Natural killer cell (primary cell): ENCODE measurements at regions not wholly inside any gene's neighbourhood (a gene's known extent, or its start where the extent isn't known, plus 50 kb on each side); places are given as distances from the start of the nearest gene placed in this dataset.

ENCODE experiments used
- ATAC-seq, 3 donors: fragments of 150-1000 bp in 2 of 3; fragments of 200-7000 bp in 1 of 3; cut with Tn5 transposase; 1 replicate in 1 of 3; 2 replicates in 2 of 3; pipeline ENCODE4 v1.10.0; 2021; ENCODE audit warnings: mild to moderate bottlenecking in 2 of 3, moderate library complexity in 2 of 3
- DNase-seq, 2 donors: peaks; one replicate each; pipeline versions ENCODE4 v3.0.0 to v3.0.0-alpha.2; 2013 to 2021; ENCODE audit warnings: mixed read lengths in 1 of 2
- H3K27ac ChIP-seq: one replicate; pipeline ENCODE4 v1.5.1; 2013; ENCODE audit warnings: mild to moderate bottlenecking, low read length
- H3K27me3 ChIP-seq: one replicate; pipeline ENCODE4 v1.6.1; 2013; ENCODE audit warnings: low read length; ENCODE audit not compliant: control insufficient read depth, insufficient read depth
- H3K36me3 ChIP-seq: one replicate; pipeline ENCODE4 v1.6.1; 2013; ENCODE audit warnings: low read length; ENCODE audit not compliant: control insufficient read depth, insufficient read depth
- H3K4me1 ChIP-seq: one replicate; pipeline ENCODE4 v1.6.1; 2013; ENCODE audit warnings: low read length; ENCODE audit not compliant: control insufficient read depth, insufficient read depth
- H3K4me3 ChIP-seq: one replicate; pipeline ENCODE4 v1.5.1; 2013; ENCODE audit warnings: low read length
- H3K9me3 ChIP-seq: one replicate; pipeline ENCODE4 v1.6.1; 2013; ENCODE audit warnings: low read length; ENCODE audit not compliant: control insufficient read depth, insufficient read depth
- H3K27ac Mint-ChIP-seq, 2 donors: one replicate each; pipeline ENCODE4 v1.8.0; 2022; ENCODE audit warnings: mild to moderate bottlenecking in 2 of 2, mixed read lengths in 2 of 2, moderate library complexity in 1 of 2
- H3K27me3 Mint-ChIP-seq, 2 donors: one replicate each; pipeline ENCODE4 v1.8.0; 2022; ENCODE audit warnings: low read depth in 2 of 2, mixed read lengths in 2 of 2
- H3K36me3 Mint-ChIP-seq: one replicate; pipeline ENCODE4 v1.8.0; 2022; ENCODE audit warnings: mixed read lengths
- H3K4me1 Mint-ChIP-seq, 2 donors: one replicate each; pipeline ENCODE4 v1.8.0; 2022; ENCODE audit warnings: mixed read lengths in 2 of 2
- H3K4me3 Mint-ChIP-seq: one replicate; pipeline ENCODE4 v1.8.0; 2022; ENCODE audit warnings: mild to moderate bottlenecking, moderate library complexity, mixed read lengths
- H3K9me3 Mint-ChIP-seq, 2 donors: one replicate each; pipeline ENCODE4 v1.8.0; 2022; ENCODE audit warnings: mixed read lengths in 2 of 2
- WGBS: methylation state at CpG from one replicate; pipeline ENCODE4 v1.1.7; 2013; ENCODE audit warnings: missing lambda C conversion rate; ENCODE audit not compliant: insufficient coverage; 5-methylcytosine and 5-hydroxymethylcytosine counted together
- intact Hi-C: fragments of 100-400 bp; cut with micrococcal nuclease; formaldehyde crosslinking; loops from one replicate; pipeline ENCODE4 v1.14.2; 2022
- TF ChIP-seq, protein P1 (sequence below): fragments of 200-600 bp; IDR thresholded peaks from one replicate; pipeline ENCODE4 v1.8.0; 2022; ENCODE audit warnings: antibody characterized with exemption

- Mint-ChIP-seq H3K4me1 (no peaks in the 10 kb centered on the region), H3K9me3 (no peaks in the 10 kb centered on the region), H3K4me3 (no peak overlapping the region), H3K36me3 (no peaks in the 10 kb centered on the region), H3K27ac (no peak overlapping the region), H3K27me3 (peaks cover 0 to 3% of the 10 kb centered on the region in 2 donors)
- Histone ChIP-seq H3K4me3 (no peak overlapping the region), H3K9me3 (no peaks in the 10 kb centered on the region), H3K27ac (no peak overlapping the region), H3K36me3 (no peaks in the 10 kb centered on the region), H3K27me3 (no peaks in the 10 kb centered on the region), H3K4me1 (no peaks in the 10 kb centered on the region)
- ATAC-seq (no peak), DNase-seq (no peak)
- WGBS: 87% methylated on average over 6 of the region's 7 CpGs
- TF ChIP-seq, protein P1, sequence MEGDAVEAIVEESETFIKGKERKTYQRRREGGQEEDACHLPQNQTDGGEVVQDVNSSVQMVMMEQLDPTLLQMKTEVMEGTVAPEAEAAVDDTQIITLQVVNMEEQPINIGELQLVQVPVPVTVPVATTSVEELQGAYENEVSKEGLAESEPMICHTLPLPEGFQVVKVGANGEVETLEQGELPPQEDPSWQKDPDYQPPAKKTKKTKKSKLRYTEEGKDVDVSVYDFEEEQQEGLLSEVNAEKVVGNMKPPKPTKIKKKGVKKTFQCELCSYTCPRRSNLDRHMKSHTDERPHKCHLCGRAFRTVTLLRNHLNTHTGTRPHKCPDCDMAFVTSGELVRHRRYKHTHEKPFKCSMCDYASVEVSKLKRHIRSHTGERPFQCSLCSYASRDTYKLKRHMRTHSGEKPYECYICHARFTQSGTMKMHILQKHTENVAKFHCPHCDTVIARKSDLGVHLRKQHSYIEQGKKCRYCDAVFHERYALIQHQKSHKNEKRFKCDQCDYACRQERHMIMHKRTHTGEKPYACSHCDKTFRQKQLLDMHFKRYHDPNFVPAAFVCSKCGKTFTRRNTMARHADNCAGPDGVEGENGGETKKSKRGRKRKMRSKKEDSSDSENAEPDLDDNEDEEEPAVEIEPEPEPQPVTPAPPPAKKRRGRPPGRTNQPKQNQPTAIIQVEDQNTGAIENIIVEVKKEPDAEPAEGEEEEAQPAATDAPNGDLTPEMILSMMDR: no peak
- intact Hi-C loops: no loop called here
Measured at GRCh38 chr12:25694072-25694471, 141.0 kb upstream of the LMNTD1 start.

DNA sequence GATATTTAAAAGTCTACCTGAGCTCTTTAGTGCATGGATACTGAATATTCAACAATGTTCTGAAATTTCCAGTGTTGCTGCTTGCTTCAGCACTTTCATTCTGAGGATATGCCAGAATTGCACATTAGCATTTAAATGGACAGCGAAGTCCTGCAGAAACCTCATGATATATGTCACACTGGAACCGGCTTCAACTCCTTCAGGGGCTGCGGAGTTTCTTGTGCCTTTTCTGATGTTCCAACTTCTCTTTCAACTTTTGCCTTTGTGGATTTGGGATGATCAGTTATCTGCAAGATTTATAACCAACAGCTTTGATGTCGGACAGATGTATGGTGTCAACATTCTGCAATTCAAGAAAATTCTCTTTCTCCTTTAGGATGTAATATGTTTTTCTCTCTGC, 142.5 kb upstream of the LMNTD1 start:
- no peaks in the 10 kb centered on the region for H3K9me3 Mint-ChIP-seq
- H3K4me3 Mint-ChIP-seq: no peak overlapping the region
- no peak overlapping the region for H3K27ac ChIP-seq
- H3K4me1 ChIP-seq: no peaks in the 10 kb centered on the region
- H3K27me3 ChIP-seq: no peaks in the 10 kb centered on the region
- intact Hi-C loops: no loop called here
- H3K4me1 Mint-ChIP-seq: no peaks in the 10 kb centered on the region
- H3K36me3 Mint-ChIP-seq: no peaks in the 10 kb centered on the region
- 93% methylated on average over 3 of the region's 4 CpGs for WGBS
- no peaks in the 10 kb centered on the region for H3K9me3 ChIP-seq
- TF ChIP-seq, protein P1: no peak
- H3K36me3 ChIP-seq: no peaks in the 10 kb centered on the region
- no peak overlapping the region for H3K4me3 ChIP-seq
- no peak overlapping the region for H3K27ac Mint-ChIP-seq
- H3K27me3 Mint-ChIP-seq: peaks cover 0 to 3% of the 10 kb centered on the region in 2 donors
- ATAC-seq: no peak
- DNase-seq: no peak

DNA sequence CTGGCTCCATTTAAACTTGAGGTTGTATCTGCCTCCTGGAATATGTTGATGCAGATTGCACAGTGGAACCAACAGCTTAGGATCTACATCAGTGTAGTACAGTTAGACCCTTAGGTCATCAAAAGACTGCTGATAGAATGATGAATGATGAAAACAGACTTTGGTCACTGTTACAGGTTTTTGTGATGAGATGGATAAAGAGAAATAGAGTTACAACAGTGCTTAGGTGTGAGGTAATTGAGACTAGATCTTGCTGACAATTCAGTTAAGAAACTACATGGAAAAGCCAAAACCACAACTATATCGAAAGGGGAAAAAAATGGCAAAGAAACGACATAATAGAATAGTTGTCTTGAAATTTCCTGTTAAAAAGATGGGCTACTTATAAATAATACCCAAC, 145.7 kb upstream of the LMNTD1 start:
- H3K27me3 Mint-ChIP-seq: peaks cover 0 to 5% of the 10 kb centered on the region in 2 donors
- H3K4me3 Mint-ChIP-seq: no peak overlapping the region
- Histone ChIP-seq H3K4me3 (no peak overlapping the region), H3K9me3 (no peaks in the 10 kb centered on the region), H3K36me3 (no peaks in the 10 kb centered on the region), H3K27ac (no peak overlapping the region), H3K27me3 (no peaks in the 10 kb centered on the region), H3K4me1 (no peaks in the 10 kb centered on the region)
- WGBS: no CpG with 5 or more reads among the region's 2 CpGs
- no peak for DNase-seq
- H3K27ac Mint-ChIP-seq: no peak overlapping the region
- H3K4me1 Mint-ChIP-seq: no peaks in the 10 kb centered on the region
- TF ChIP-seq, protein P1: no peak
- H3K36me3 Mint-ChIP-seq: no peaks in the 10 kb centered on the region
- peaks cover 0 to 3% of the 10 kb centered on the region in 2 donors for H3K9me3 Mint-ChIP-seq
- intact Hi-C loops: no loop called here
- ATAC-seq: no peak

DNA sequence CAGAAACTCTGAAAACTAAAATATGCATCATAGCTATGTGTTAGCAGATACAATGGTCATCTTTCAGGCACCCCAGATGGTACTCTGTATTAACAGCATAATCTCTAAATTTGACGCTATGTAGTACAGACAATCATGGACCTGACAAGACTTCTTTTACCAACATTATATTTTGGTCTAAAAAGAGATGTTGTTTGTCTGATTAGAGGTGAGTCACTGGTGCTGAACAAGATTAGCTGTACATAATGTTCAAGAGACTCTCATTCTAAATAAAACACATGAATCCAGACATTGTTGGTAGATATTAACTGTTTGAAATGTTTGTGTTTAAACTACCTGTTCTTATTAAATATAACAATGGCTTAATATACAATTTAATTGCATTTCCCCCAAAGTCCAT, 146.4 kb upstream of the LMNTD1 start:
- Histone ChIP-seq H3K9me3 (no peaks in the 10 kb centered on the region), H3K4me3 (no peak overlapping the region), H3K4me1 (no peaks in the 10 kb centered on the region), H3K27ac (no peak overlapping the region), H3K36me3 (no peaks in the 10 kb centered on the region), H3K27me3 (no peaks in the 10 kb centered on the region)
- Mint-ChIP-seq H3K4me1 (no peaks in the 10 kb centered on the region), H3K4me3 (no peak overlapping the region), H3K9me3 (peaks cover 0 to 3% of the 10 kb centered on the region in 2 donors), H3K27ac (no peak overlapping the region), H3K27me3 (peaks cover 0 to 5% of the 10 kb centered on the region in 2 donors), H3K36me3 (no peaks in the 10 kb centered on the region)
- DNase-seq (no peak), ATAC-seq (no peak)
- WGBS: no CpG with 5 or more reads among the region's 1 CpG
- TF ChIP-seq, protein P1: no peak
- intact Hi-C loops: no loop called here
